GM19351 (cell line): ENCODE measurements at regions not wholly inside any gene's neighbourhood (a gene's known extent, or its start where the extent isn't known, plus 50 kb on each side); places are given as distances from the start of the nearest gene placed in this dataset.
"Not testable (repeated sequence)": the region's sequence is repeated elsewhere in the genome, so short reads cannot be mapped to it uniquely, and the experiment has no call there.

Source experiments
- ATAC-seq: cut with Tn5 transposase; IDR thresholded peaks from one replicate; pipeline ENCODE4 v1.9.1; 2021; ENCODE audit warnings: mild to moderate bottlenecking, moderate library complexity; ENCODE audit not compliant: unreplicated experiment

- no peak for ATAC-seq
Observed at GRCh38 chr4:26201120-26201519, 119.7 kb upstream of the RBPJ start.

GRCh38 chr4:26204249-26204825, 116.5 kb upstream of the RBPJ start:
- no peak for ATAC-seq

GRCh38 chr4:26204911-26205370, 115.9 kb upstream of the RBPJ start:
- no peak for ATAC-seq

GRCh38 chr4:26206339-26206738, 114.5 kb upstream of the RBPJ start:
- no peak for ATAC-seq

GRCh38 chr4:26206999-26207398, 113.8 kb upstream of the RBPJ start:
- no peak for ATAC-seq

- ATAC-seq = no peak
Observed at GRCh38 chr4:26207631-26208030, 113.2 kb upstream of the RBPJ start.

- ATAC-seq = no peak
Observed at GRCh38 chr4:26208237-26208994, 112.4 kb upstream of the RBPJ start.

- ATAC-seq = not testable (repeated sequence)
Observed at GRCh38 chr4:26209378-26209777, 111.4 kb upstream of the RBPJ start.

GRCh38 chr4:26212528-26212927, 108.3 kb upstream of the RBPJ start:
- no peak for ATAC-seq

- ATAC-seq = no peak
Observed at GRCh38 chr4:26213317-26213716, 107.5 kb upstream of the RBPJ start.

- no peak for ATAC-seq
Observed at GRCh38 chr4:26214994-26215393, 105.8 kb upstream of the RBPJ start.

GRCh38 chr4:26215725-26216124, 105.1 kb upstream of the RBPJ start:
- ATAC-seq = no peak

GRCh38 chr4:26217481-26217880, 103.3 kb upstream of the RBPJ start:
- ATAC-seq = no peak

GRCh38 chr4:26217961-26218676, 102.7 kb upstream of the RBPJ start:
- ATAC-seq = peak; percentile 84

GRCh38 chr4:26218677-26219605, 101.9 kb upstream of the RBPJ start:
- peak; percentile 36 for ATAC-seq

- no peak for ATAC-seq
Observed at GRCh38 chr4:26220696-26221095, 100.1 kb upstream of the RBPJ start.

GRCh38 chr4:26223155-26223554, 97.7 kb upstream of the RBPJ start:
- ATAC-seq = no peak

- no peak for ATAC-seq
Observed at GRCh38 chr4:26226629-26227376, 94.0 kb upstream of the RBPJ start.

- no peak for ATAC-seq
Observed at GRCh38 chr4:26227601-26228229, 93.1 kb upstream of the RBPJ start.

GRCh38 chr4:26228883-26229282, 91.9 kb upstream of the RBPJ start:
- ATAC-seq = no peak
